HCT116 (cell line): ENCODE measurements at regions not wholly inside any gene's neighbourhood (a gene's known extent, or its start where the extent isn't known, plus 50 kb on each side); places are given as distances from the start of the nearest gene placed in this dataset.

Experiments
- ATAC-seq: fragments of 200-7000 bp; cut with Tn5 transposase; 2 replicates; pipeline ENCODE4 v1.9.1; 2020; ENCODE audit warnings: mild to moderate bottlenecking, moderate library complexity
- BruUV-seq: library from RNA; stranded (reverse); fragments of 400-500 nt; replicated peaks from 2 replicates; lab custom pipeline; 2021; lab: Mats Ljungman, UMichigan
- CTCF ChIA-PET: fragments of 300-600 bp; sonication (Branson Sonifier 250); formaldehyde crosslinking; loops from one replicate; lab custom pipeline; 2021; ENCODE audit warnings: antibody characterized with exemption; lab: Charles Lee
- POLR2A ChIA-PET: fragments of 300-600, 350-600 bp; sonication (Branson Sonifier 250); formaldehyde crosslinking; loops from one replicate; lab custom pipeline; 2021; ENCODE audit warnings: antibody characterized with exemption; lab: Charles Lee
- RAD21 ChIA-PET, 2 experiments: fragments of 300-600 bp; sonication (Branson Sonifier 250); formaldehyde crosslinking; loops; one replicate each; lab custom pipeline; 2023; ENCODE audit warnings: low total read pairs in 2 of 2; ENCODE audit not compliant: uncharacterized antibody in 2 of 2, unreplicated experiment in 2 of 2, low non-redundant PET in 1 of 2; lab: Charles Lee
- DNase-seq: peaks from one replicate; pipeline ENCODE4 v3.0.0-alpha.2; 2010; ENCODE audit warnings: low read depth, low spot score
- H2AFZ ChIP-seq: fragments of 200-600 bp; shearing (Covaris generic), sonication (generic); 2 replicates; pipeline ENCODE4 v1.6.1; 2017; ENCODE audit warnings: low read depth, mixed run types, mixed read lengths, antibody characterized with exemption, low read length; ENCODE audit not compliant: poor library complexity, severe bottlenecking
- H3K27ac ChIP-seq: 2 replicates; pipeline ENCODE4 v1.5.1; 2012; ENCODE audit warnings: low read depth, low read length
- H3K27me3 ChIP-seq: fragments of 200-600 bp; sonication (generic); 2 replicates; pipeline ENCODE4 v1.6.1; 2016; ENCODE audit warnings: mixed run types, low read length, mixed read lengths; ENCODE audit not compliant: insufficient read depth
- H3K36me3 ChIP-seq, 2 experiments: fragments of 200-500 bp in 1 of 2; fragments of 200-600 bp in 1 of 2; sonication (Bioruptor generic) in 1 of 2; sonication (generic) in 1 of 2; 2 replicates each; pipeline versions ENCODE4 v1.5.1 to v1.6.1; 2014 to 2016; ENCODE audit warnings: low read length in 2 of 2, inconsistent platforms in 1 of 2, mixed read lengths in 1 of 2, mixed run types in 1 of 2; ENCODE audit not compliant: insufficient read depth in 2 of 2, control insufficient read depth in 1 of 2
- H3K4me1 ChIP-seq, 2 experiments: fragments of 200-600 bp in 1 of 2; sonication (generic) in 1 of 2; 2 replicates each; pipeline versions ENCODE4 v1.5.1 to v1.6.1; 2012 to 2017; ENCODE audit warnings: low read length in 2 of 2, inconsistent platforms in 1 of 2, mild to moderate bottlenecking in 1 of 2, mixed read lengths in 1 of 2, mixed run types in 1 of 2, moderate library complexity in 1 of 2; ENCODE audit not compliant: insufficient read depth in 2 of 2, control insufficient read depth in 1 of 2
- H3K4me2 ChIP-seq: fragments of 200-600 bp; sonication (generic); 2 replicates; pipeline ENCODE4 v1.6.1; 2017; ENCODE audit warnings: mixed run types, low read length, mixed read lengths
- H3K4me3 ChIP-seq, 2 experiments: fragments of 200-600 bp in 1 of 2; sonication (generic) in 1 of 2; replicated peaks in 1 of 2; 2 replicates each; pipeline ENCODE4 v1.5.1; 2011 to 2016; ENCODE audit warnings: low read length in 2 of 2, control low read depth in 1 of 2, low read depth in 1 of 2, mild to moderate bottlenecking in 1 of 2, mixed read lengths in 1 of 2, mixed run types in 1 of 2
- H3K79me2 ChIP-seq: fragments of 200-600 bp; sonication (generic); 2 replicates; pipeline ENCODE4 v1.6.1; 2017; ENCODE audit warnings: mild to moderate bottlenecking, mixed run types, low read length, moderate library complexity, mixed read lengths; ENCODE audit not compliant: insufficient read depth
- H3K9ac ChIP-seq: fragments of 200-600 bp; sonication (generic); 2 replicates; pipeline ENCODE4 v1.6.1; 2016; ENCODE audit warnings: low read length, mixed read lengths
- H3K9me2 ChIP-seq: fragments of 200-600 bp; sonication (generic), shearing (Covaris generic); 2 replicates; pipeline ENCODE4 v1.6.1; 2017; ENCODE audit warnings: mixed run types, mild to moderate bottlenecking, moderate library complexity; ENCODE audit not compliant: insufficient read depth
- H3K9me3 ChIP-seq, 2 experiments: fragments of 200-500 bp in 1 of 2; fragments of 200-600 bp in 1 of 2; sonication (Bioruptor generic) in 1 of 2; sonication (generic) in 1 of 2; 2 replicates each; pipeline ENCODE4 v1.6.1; 2014 to 2017; ENCODE audit warnings: low read length in 2 of 2, mixed read lengths in 2 of 2, inconsistent platforms in 1 of 2, low read depth in 1 of 2, mild to moderate bottlenecking in 1 of 2, mixed run types in 1 of 2, moderate library complexity in 1 of 2; ENCODE audit not compliant: control insufficient read depth in 1 of 2, insufficient read depth in 1 of 2
- H4K20me1 ChIP-seq: fragments of 200-600 bp; sonication (generic), shearing (Covaris generic); 2 replicates; pipeline ENCODE4 v1.6.1; 2017; ENCODE audit warnings: mixed run types, mild to moderate bottlenecking, moderate library complexity; ENCODE audit not compliant: insufficient read depth
- CEBPB ChIP-seq: IDR thresholded peaks from 2 replicates; pipeline ENCODE4 v1.6.1; 2012; ENCODE audit warnings: low read depth
- EZH2phosphoT487 ChIP-seq: fragments of 200-600 bp; IDR thresholded peaks from 2 replicates; pipeline ENCODE4 v1.6.1; 2018; ENCODE audit warnings: antibody characterized with exemption, borderline replicate concordance
- JUND ChIP-seq: IDR thresholded peaks from 2 replicates; pipeline ENCODE4 v1.6.1; 2012
- POLR2A ChIP-seq: IDR thresholded peaks from 2 replicates; pipeline ENCODE4 v1.7.0; 2011; ENCODE audit warnings: borderline replicate concordance; ENCODE audit not compliant: insufficient read depth, insufficient read length; ENCODE audit errors: extremely low read depth
- POLR2AphosphoS5 ChIP-seq: IDR thresholded peaks from 2 replicates; pipeline ENCODE4 v1.6.1; 2011; ENCODE audit warnings: mild to moderate bottlenecking, low read depth, low read length, moderate library complexity
- ZFX ChIP-seq: fragments of 450-650 bp; IDR thresholded peaks from 2 replicates; pipeline ENCODE4 v1.6.1; 2017
- ZNF274 ChIP-seq: fragments of 200-500 bp; sonication (Bioruptor generic); IDR thresholded peaks from 2 replicates; pipeline ENCODE4 v1.6.1; 2014; ENCODE audit warnings: mild to moderate bottlenecking, low read depth, low read length, inconsistent platforms
- intact Hi-C: fragments of 100-400 bp; cut with micrococcal nuclease; formaldehyde crosslinking; loops from 2 replicates; pipeline ENCODE4 v1.10.0; 2022
- TF ChIP-seq, protein P1 (sequence below): IDR thresholded peaks from 2 replicates; pipeline ENCODE4 v1.6.1; 2012
- TF ChIP-seq, protein P2 (sequence below): IDR thresholded peaks from 2 replicates; pipeline ENCODE4 v1.6.1; 2012; ENCODE audit warnings: low read depth

DNA sequence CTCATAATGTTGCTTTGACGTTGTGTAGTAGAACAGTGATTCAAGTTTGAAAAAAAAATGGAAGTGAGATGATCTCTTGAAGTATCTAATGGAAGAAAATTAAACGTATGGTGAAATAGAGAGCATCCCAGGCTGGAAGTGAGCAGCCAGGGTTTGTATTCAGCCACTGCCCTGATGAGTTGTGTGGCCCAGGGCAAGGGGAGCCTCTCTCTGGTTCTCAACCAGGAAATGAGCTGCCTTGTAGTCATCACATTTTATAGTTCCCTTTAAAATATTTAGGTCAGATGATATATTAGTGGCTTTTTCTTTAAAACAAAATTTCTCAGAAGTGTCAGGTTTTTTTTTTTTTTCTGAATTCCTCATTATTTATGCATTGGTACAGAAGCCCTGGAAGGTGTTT lies 150.3 kb downstream of the GPAT3 start:
- no peaks in the 10 kb centered on the region for H4K20me1 ChIP-seq
- no peaks in the 10 kb centered on the region for H3K4me1 ChIP-seq
- no peak overlapping the region for H3K27ac ChIP-seq
- H2AFZ ChIP-seq = no peak overlapping the region
- H3K4me3 ChIP-seq = no peak overlapping the region
- H3K36me3 ChIP-seq = no peaks in the 10 kb centered on the region
- H3K9me2 ChIP-seq = no peaks in the 10 kb centered on the region
- H3K4me2 ChIP-seq = no peak overlapping the region
- POLR2A ChIA-PET = no interaction called here
- no peak overlapping the region for H3K9ac ChIP-seq
- TF ChIP-seq, protein P1, sequence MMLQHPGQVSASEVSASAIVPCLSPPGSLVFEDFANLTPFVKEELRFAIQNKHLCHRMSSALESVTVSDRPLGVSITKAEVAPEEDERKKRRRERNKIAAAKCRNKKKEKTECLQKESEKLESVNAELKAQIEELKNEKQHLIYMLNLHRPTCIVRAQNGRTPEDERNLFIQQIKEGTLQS = no peak
- no peak for TF ChIP-seq EZH2phosphoT487
- no peak for TF ChIP-seq ZNF274
- no peak for TF ChIP-seq ZFX
- CTCF ChIA-PET = no interaction called here
- intact Hi-C loops = no loop called here
- no peak for ATAC-seq
- H3K79me2 ChIP-seq = no peaks in the 10 kb centered on the region
- BruUV-seq = no TSS peak
- RAD21 ChIA-PET = no interaction called here
- no peak for DNase-seq
- no peaks in the 10 kb centered on the region for H3K27me3 ChIP-seq
- no peaks in the 10 kb centered on the region for H3K9me3 ChIP-seq

DNA sequence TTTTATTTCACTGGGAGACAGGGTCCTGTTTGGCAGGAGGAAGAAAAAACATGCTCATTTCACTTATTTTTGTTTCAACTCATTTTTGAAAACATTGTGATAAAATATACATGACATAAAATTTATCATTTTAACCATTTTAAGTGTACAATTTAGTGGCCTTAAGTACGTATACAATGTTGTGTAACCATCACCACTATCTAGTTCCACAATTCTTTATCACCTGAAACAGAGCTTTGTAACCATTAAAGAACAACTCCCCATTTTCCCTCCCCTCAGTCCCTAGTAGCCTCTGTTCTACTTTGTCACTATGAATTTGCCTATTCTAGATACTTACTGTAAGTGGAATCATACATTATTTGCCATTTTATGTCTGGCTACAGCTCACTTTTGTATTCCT lies 143.8 kb downstream of the GPAT3 start:
- Histone ChIP-seq H3K9ac (no peak overlapping the region), H3K27ac (no peak overlapping the region), H3K9me2 (no peaks in the 10 kb centered on the region), H3K4me2 (no peak overlapping the region), H3K9me3 (no peaks in the 10 kb centered on the region), H3K36me3 (no peaks in the 10 kb centered on the region), H3K79me2 (no peaks in the 10 kb centered on the region), H2AFZ (no peak overlapping the region), H3K27me3 (no peaks in the 10 kb centered on the region), H4K20me1 (no peaks in the 10 kb centered on the region), H3K4me3 (no peak overlapping the region), H3K4me1 (no peaks in the 10 kb centered on the region)
- no peak for ATAC-seq
- no peak for TF ChIP-seq POLR2AphosphoS5
- TF ChIP-seq, protein P2, sequence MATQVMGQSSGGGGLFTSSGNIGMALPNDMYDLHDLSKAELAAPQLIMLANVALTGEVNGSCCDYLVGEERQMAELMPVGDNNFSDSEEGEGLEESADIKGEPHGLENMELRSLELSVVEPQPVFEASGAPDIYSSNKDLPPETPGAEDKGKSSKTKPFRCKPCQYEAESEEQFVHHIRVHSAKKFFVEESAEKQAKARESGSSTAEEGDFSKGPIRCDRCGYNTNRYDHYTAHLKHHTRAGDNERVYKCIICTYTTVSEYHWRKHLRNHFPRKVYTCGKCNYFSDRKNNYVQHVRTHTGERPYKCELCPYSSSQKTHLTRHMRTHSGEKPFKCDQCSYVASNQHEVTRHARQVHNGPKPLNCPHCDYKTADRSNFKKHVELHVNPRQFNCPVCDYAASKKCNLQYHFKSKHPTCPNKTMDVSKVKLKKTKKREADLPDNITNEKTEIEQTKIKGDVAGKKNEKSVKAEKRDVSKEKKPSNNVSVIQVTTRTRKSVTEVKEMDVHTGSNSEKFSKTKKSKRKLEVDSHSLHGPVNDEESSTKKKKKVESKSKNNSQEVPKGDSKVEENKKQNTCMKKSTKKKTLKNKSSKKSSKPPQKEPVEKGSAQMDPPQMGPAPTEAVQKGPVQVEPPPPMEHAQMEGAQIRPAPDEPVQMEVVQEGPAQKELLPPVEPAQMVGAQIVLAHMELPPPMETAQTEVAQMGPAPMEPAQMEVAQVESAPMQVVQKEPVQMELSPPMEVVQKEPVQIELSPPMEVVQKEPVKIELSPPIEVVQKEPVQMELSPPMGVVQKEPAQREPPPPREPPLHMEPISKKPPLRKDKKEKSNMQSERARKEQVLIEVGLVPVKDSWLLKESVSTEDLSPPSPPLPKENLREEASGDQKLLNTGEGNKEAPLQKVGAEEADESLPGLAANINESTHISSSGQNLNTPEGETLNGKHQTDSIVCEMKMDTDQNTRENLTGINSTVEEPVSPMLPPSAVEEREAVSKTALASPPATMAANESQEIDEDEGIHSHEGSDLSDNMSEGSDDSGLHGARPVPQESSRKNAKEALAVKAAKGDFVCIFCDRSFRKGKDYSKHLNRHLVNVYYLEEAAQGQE = no peak
- TF ChIP-seq POLR2A = no peak
- TF ChIP-seq JUND = no peak
- no peak for TF ChIP-seq CEBPB
- TF ChIP-seq EZH2phosphoT487 = no peak
- no peak for TF ChIP-seq ZNF274
- DNase-seq = no peak
- intact Hi-C loops = no loop called here
- ChIA-PET POLR2A (no interaction called here), RAD21 (no interaction called here), CTCF (no interaction called here)
- no TSS peak for BruUV-seq
